HG02840 (cell line): ENCODE measurements at regions not wholly inside any gene's neighbourhood (a gene's known extent, or its start where the extent isn't known, plus 50 kb on each side); places are given as distances from the start of the nearest gene placed in this dataset.
"Not testable (repeated sequence)": the region's sequence is repeated elsewhere in the genome, so short reads cannot be mapped to it uniquely, and the experiment has no call there.

Experiments
- ATAC-seq: cut with Tn5 transposase; IDR thresholded peaks from one replicate; pipeline ENCODE4 v1.9.1; 2021; ENCODE audit warnings: mild to moderate bottlenecking, moderate library complexity, moderate number of reproducible peaks; ENCODE audit not compliant: unreplicated experiment, low FRiP score

DNA sequence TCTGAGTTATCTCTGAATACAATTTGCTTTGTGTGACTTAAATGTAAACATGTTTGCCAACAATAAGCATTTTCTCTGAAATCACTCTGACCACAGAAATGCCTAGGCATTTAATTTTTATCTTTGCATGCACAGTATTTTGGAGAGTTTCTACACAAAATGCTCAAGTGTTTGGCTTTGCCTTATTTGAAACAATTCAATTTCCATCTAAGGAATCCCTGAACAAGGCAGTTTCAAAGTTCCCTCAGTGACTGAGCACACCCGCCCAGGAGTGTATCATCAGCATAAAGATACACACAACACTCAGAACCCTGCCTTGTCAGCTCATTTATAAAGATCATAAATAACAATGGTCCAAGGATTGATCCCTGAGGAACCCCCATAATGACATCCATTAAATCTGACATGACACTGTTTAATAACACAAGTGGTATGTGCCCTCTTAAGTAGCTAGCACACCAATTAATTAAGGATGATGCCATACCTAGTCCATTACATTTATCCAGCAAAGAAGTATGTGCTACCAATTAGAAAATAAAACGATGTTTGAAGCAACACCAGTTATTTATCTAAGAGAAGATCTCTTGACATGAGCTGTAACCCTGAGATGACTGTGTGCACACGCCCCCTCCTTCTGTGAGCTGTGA is 585.8 kb downstream of the ADGRL2 start:
- ATAC-seq, result no peak

DNA sequence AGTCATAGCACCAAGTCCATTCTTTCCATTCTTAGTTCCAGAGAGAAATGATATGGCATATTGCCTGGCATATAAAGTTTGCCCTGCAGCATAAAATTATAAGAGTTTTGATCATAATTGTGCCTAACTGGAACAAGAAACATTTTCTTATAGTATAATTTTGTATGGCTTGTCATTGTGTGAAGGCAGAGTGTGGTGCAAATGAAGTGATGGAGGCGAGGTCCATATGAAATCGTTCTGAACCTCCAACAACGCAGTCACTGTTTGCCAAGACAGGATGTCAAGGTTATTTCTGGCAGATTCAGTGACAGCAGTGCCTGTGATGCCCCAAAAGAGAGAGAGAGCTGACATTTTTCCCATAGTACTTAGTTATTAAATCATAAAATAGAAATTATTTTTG is 584.0 kb downstream of the ADGRL2 start:
- ATAC-seq, result no peak

DNA sequence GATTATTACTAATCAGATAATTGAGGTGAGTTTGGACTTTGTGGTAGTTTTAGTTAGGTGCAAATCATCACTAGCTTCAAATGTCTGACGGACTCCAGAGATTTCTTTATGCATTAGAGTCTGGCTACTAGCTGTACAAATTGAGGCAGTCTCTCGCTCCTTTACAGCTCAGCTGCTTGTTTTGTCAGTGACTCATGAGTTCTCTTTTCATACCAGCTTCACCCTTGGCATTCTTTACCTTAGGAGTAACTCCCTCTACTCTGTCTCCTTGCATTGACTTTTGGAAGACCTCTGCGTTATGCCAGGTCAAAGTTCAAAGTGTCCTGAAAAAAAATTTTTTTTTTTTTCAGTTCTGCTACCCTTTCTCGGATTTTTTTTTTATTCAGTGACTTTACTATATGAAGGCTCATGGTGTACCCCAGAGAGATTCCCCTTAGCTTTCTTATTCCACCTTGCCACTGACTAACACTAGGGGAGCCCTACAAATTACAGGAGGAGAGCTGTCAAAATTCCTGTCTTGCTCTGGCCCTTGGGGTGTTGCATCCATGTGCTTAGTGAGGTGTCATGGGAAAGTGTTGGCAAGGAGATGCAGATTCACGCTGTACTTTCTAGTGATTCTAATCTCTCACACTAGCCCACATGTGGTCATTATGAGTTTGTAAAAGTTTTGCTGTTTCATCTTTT is 576.6 kb downstream of the ADGRL2 start:
- ATAC-seq, result no peak

DNA sequence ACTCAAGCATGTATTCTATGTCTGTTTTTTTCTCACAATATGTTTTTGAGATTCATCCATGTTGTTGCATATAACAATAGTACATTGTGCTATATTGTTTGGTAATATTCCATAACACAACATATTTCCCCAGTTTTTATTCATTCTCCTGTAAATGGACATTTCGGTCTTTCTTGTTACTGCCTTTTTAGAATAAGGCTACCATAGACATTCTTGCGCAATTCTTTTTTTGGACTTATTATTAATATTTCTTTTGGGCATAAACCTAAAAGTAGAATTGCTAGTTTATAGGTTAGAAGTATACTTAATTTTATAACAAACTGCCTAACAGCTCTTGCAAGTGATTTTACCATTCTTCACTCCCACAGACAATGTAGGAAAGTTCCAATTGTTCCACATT is 573.0 kb downstream of the ADGRL2 start:
- no peak for ATAC-seq

DNA sequence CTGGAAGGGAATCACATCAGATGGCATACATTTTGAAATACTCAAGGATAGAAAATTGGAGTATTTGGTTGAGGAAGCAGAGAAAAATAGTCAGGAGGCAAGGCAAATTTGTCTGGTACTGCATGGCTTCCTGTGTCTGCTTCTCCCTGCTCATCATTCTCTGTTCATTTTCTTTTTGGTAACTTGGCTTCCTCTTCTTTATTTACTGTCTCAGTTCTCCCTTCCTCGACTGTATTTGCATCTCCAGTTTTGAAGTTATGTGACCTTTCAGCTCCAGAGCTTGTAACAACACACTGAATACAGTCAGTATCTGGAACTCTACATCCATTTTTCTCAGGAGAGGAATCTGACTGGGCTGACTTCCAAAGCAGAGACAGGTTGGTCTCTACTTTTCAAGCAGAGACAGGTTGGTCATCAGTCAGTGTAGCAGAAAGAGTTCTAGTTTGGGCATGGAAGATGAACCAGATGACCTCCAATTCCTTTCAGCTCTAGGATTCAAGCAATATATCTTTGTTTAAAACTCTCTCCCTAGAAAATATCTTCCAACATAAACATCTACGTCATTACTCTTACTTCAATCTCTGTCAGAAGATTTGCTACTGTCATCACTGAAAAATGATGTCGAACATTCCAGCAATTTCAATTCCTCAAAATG is 571.2 kb downstream of the ADGRL2 start:
- no peak for ATAC-seq

DNA sequence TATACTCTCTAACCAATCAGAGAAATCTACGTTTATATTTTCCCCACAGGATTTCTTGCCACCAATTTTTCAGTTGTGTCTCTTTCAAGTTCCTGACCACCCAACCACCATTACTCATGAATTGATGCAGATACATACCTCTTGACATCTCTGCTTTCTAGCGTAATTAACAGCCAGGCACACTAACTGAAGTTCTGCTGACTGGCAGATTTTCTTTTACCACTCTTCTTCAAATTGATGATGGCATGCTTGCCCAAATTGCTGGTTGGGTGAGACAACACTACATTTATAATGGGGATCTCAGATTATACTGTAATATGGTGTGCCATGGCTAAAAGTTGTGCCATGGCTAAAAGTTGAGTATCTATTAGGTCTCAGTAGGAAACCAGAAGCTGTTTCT is 566.7 kb downstream of the ADGRL2 start:
- no peak for ATAC-seq

DNA sequence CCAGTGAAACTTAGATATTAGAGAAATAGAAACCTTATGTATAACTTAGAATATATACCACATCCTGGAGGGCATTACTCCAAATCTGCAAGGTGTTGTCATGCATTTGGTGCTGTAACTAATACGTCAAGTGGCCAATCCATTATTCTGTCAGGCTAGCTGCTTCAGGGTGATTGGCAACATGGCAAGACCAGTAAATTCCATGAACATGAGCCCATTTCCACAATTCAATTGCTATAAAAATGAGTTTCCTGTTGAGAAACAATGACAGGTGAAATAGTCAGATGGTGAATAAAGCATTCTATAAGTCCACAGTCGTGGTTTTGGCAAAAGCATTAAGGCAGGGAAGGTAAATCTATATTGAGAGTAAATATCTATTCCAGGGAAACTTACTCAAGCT is 566.0 kb downstream of the ADGRL2 start:
- ATAC-seq, result no peak

DNA sequence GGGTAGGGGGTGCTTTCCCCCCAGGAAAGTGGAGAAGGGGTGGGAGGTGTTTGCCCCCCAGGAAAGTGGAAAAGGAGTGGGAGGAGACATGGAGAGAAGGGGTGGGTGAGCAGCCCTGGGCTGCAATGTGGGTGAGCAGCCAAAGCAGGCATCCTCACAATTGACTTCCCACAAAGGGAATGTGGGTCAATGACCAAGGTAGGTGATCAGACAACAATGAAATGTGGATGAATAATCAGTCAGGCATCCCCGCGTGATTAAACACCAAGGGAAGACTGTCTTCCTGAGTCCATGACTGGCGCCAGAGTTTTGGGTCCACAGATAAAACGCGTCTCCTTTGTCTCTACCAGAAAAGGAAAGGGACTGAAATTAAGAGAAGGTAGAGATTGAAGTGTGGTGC is 558.8 kb downstream of the ADGRL2 start:
- not testable (repeated sequence) for ATAC-seq

DNA sequence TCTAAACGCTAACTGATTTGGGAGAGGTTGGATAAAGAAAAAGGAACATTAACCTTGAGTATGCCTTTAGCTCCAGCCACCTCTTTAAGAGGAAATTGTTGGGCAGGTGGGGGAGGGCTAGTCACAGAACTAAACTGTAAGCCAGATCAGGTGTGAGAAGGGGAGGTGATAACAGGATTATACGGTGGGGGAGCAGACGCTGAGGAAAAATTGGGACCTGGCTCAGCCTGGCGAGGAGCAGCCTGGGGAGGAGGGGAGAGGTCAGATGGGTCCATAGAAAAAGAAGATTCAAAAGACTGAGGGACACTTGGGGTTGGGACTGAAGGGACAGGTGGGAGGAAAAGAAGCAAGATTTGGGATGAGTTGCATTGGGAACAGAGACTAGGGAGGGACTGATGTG is 558.0 kb downstream of the ADGRL2 start:
- not testable (repeated sequence) for ATAC-seq

DNA sequence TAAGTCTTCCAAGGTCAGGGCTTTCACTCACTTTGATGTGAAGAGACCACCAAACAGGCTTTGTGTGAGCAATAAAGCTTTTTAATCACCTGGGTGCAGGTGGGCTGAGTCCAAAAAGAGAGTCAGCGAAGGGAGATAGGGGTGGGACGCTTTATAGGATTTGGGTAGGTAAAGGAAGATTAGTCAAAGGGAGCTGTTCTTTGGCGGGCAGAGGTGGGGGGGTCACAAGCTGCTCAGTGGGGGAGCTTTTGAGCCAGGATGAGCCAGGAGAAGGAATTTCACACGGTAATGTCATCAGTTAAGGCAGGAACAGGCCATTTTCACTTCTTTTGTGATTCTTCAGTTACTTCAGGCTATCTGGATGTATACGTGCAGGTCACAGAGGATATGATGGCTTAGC is 553.8 kb downstream of the ADGRL2 start:
- ATAC-seq, result not testable (repeated sequence)

DNA sequence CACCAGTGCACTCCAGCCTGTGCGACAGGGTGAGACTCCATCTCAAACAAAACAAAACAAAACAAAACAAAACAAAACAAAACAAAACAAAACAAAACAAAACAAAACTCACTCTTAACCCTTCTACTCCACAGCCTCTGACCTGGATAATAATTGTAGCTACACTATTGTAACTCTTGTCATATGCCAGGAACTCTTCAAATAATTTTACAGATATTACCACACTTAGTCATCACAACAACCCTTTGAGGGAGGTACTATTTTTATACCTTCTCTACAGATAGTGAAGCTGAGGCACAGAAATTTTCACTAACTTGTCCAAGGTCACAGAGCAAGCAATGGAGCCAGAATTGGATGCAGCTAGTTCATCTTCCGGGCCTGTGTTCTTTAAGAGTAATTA is 547.8 kb downstream of the ADGRL2 start:
- ATAC-seq, result no peak

DNA sequence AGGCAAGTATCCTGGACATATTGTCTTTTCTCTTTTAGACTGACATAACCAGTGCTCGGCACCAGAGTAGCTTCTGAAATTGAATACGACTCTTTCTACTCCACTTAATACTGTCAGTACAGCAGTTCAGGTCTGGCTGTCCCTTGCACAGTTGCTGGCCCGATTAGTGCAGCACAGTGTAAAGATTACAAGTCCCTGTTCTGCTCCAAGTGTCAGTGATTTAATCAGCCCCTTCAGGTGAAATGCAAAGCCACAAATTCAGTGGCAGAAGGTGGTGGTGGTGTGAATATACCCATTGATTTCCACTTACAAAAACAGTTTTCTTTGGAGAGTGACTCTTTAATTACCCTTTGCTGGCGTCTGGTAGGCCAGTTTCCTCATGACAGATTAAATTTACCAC is 545.4 kb downstream of the ADGRL2 start:
- no peak for ATAC-seq

DNA sequence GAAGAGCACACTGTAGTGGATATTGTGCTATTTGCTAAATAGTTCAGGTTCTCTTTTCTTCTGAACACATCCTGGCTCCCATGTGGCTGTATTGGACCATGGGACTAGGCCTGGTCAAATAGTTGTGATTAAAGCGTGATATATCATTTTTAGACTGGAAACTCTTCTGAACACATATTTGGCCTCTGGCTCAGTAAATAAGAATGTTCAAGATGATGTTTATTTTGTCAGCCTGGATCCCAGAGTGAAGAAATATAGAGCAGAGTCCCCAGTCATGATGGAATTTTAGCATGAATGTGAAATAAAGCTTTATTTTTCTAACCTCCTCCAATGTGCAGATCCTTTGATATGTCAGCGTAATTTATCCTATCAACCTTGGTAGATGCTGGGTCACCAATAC is 542.6 kb downstream of the ADGRL2 start:
- ATAC-seq, result no peak

DNA sequence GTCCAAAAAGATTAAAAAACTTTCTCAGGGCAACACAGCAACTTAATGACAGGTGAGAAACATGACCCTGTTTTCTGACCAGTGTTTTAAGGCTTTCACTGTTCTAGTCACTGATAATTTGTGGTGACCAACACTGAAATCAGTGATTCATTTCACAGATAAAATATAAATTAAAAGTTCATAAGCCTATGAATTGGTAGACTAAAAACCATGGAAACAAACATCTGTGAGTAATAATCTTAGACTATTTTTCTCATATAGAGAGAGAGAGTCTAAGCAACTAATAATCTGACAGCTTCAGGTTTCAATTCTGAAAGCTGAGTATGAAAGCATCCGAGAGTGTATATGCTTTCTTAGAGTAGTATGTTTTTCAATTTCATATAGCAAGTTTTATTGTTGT is 536.9 kb downstream of the ADGRL2 start:
- ATAC-seq, result no peak

DNA sequence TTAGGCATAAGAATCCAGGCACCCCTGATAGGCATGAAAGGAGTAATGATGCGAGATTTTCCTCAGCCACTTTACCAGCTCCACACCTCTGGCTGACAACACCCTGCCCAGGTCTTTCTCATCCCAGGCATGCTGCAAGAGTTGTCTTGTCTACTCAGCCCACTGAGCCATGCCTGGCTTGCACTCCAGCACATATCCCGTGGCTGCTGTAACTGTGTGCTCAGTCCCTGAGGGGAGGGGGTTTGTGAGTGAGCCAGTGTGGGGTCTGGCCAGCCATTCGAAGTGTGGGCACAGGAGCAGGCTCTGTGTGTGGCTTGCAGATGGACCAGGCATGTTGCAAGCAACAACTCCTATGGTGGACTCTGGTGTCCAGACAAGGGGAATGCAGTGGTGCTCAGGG is 529.6 kb downstream of the ADGRL2 start:
- ATAC-seq, result no peak

DNA sequence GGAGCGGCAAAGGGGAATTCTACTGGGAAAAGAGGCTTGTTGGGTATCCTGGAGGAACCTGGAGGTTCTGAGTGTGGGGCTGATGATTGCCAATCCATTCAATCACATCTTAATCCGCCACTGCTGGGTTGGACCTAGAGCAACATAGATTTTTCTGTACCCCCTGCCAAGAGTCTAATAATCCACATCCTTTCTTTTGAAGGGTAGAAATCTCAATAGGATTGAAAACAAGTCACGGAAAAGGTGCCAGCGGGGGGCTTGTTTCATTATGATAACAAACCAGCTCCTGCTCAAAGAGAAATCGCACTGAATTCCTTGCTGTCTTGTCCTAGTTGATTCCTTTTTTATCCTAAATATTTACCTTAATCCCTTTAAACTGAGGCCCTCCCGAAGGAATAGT is 528.5 kb downstream of the ADGRL2 start:
- no peak for ATAC-seq

DNA sequence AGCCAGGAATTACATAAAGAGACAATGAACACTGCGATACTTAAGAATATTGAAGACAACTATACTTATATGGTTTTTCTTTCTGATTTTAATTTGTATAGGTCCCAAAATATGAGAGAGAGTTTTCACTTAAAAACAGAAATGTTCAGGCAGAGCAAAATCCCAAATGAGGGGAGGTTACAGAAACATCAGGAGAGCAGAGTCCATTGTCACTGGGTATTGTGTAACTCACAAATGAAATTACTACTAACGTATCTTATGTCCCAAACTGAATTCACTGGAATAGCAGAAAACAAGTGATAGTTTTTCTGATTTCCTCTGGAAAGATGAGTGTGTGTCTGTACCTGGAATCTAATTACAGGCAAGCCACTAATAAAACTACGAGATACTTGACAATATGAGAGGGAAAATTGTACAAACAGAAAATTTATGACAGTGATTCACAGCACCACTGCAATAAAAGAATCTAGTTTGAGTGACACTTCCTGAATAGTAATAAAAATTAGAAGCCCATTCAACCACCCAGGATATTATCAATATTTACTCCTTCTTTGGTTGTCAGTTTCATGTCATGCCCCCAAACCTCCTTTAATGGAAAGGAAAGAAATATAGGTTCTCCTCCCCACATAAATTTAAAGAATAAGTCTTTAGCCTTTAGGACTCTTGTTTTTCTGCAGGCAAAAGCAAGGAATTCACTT is 522.6 kb downstream of the ADGRL2 start:
- ATAC-seq, result no peak

DNA sequence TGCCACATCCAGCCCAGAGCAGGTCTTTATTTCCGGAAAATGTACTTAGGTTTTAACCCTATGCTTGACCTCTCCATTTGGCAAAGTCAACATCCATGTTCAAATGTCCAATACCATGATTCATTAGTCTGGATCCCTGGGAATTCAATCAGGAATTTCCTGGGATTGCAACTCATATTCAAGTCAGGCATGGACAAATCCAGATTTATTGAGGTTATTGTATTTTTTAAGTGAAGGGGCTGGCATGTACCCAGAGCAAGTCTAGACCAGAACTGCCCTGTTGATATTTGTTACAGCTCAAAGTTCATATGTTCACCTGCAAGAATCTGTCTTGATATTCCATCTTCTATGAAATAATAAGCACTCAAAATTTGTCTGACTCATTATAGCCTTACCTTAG is 521.1 kb downstream of the ADGRL2 start:
- ATAC-seq, result no peak

DNA sequence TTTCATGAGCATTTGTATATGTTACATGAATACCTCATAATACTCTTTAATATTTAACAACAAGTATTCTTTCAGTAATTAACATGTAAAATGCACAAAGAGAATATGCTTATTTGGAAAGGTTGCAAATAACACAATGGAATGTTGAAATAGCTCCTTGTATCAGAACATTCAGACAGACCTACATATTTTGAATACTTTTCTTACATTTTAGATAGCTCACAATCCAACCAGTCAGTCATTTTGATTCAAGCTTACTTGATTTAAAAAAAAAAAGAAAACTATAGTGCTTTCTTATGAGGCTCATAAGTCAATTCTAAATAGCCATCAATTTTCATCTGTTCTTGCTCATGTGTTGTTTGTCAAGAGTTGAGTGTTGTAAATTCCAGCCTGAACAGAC is 518.8 kb downstream of the ADGRL2 start:
- no peak for ATAC-seq

DNA sequence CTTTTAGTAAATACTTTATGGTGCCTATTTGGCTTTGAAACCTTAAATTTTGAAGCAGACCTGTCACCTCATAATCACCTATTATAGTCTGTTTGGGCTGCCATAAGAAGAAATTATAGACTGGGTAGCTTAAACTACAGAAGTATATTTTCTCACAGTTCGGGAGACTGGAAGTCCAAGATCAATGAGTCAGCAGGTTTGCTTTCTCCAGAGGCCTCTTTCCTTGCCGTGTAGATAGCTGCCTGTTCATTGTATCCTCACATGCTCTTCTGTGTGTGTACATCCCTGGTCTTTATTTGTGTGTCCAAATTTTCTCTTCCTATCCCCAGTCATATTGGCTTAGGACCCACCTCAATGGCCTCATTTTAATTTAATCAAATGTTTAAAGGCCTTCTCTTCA is 518.2 kb downstream of the ADGRL2 start:
- no peak for ATAC-seq

DNA sequence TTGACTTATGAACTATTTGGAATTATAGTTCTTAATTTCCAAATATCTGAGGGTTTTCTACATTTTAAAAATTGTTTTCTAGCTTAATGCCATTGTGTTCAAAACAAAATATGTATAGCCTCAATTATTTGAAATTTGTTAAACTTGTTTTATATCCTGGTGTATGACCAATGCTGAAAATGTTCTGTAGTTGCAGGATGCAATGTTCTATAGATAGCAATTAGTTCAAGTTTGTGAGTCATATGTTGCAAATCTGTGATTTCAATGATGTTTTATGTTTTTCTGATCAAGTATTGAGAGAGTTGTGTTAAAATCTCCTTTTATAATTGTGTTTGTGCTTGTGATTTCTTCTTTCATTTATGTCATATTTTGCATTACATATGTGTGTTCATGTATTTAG is 517.5 kb downstream of the ADGRL2 start:
- ATAC-seq, result no peak
